NCI-H1930 (cell line): ENCODE measurements at regions not wholly inside any gene's neighbourhood (a gene's known extent, or its start where the extent isn't known, plus 50 kb on each side); places are given as distances from the start of the nearest gene placed in this dataset.
"Not testable (repeated sequence)": the region's sequence is repeated elsewhere in the genome, so short reads cannot be mapped to it uniquely, and the experiment has no call there.

Source experiments
- DNase-seq, 2 experiments: peaks; one replicate each; lab custom pipeline; 2025; lab: John Stamatoyannopoulos, UW

DNA sequence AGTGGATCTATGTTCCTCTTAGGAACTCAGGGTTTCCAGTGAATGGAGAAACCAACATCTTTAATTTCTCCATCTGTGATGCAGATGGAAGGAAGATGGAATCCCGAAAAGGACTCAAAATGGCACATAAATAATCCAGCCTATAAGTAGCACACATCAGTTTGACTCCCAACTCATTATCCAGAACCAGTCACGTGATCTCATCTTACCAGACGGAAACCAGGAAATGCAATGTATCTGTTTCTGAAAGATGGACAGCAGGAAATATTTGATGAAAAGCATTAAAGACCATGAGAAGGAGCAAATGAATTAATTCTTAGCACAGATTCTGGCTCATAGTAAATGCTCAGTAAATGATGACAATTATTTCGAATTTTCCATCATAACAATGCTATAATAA is 443.1 kb upstream of the FMR1 start:
- no peak for DNase-seq

DNA sequence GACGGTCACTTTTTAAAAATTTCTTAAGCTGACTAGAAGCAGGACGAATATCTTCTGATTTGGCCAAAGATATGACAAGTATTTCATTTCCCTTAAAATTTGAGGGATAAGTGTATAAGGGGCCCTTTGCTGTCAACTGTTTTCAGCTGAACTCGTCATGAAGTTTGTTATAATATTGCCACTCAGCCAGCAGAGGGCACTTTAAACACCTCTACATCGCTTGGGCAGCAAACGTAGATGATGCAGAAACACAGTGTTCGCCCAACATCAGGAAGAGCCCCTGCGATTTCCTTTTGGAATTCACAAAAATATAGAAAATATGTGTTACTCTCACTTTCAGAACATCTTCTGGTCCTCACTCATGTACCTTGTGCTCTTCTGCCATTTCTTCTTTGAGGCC is 435.7 kb upstream of the FMR1 start:
- DNase-seq, result peak; percentile 28 to 63

DNA sequence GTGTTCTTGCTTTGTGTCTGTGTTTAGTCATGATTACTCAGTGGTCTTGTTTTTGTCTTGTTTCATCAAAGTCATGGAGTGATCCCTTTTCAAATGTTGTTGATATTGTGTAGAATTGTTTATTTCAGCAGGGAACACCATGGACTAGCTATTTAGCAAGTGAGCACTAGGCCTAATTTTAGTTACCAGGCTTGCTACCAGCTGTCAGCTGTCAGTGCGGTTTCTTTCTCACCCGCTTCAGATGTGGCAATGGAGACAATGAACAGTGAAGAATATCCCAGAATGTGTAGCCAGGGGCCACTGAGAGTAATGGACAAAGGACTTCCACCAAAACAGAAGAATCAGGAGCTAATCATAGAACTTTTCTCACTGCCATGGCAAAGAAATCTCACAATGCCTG is 432.8 kb upstream of the FMR1 start:
- DNase-seq, result no peak

DNA sequence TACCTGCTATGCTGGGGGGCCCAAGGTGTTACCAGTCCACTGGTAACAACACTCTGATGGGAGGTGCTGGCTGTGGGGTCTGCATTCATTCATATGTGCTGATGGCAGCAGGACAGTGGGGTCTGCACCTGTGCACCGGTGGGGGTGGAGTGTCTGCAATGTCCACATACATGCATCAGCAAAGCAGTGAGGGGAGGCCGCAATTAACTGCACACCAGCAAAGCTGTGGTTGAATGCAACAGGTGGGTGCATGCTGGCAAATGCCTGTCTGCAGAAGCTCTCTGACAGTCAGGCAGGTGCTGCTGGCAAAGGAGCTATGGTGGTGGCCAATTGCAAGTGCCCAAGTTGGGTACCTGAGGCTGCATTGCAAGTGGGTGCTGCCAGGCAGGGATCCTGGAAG is 426.5 kb upstream of the FMR1 start:
- DNase-seq, result no peak

DNA sequence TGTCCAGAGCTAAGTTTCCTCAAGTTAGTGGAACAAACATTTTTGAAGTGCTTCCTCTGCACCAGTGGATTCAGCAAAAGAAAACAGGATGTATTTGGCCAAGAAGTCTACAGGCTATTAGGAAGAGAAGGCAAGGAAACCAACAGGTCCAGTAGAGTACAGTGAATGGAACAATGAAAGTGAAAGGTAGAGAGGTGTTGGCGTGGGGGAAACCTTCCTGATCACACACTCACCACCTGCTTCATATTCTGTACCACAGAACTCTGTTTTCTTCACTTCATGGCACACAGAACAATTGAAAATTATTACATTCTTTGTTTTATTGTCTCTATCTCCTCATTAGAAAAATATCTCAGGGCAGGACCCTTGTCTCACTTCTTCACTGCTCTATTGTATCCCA is 417.4 kb upstream of the FMR1 start:
- DNase-seq, result no peak

DNA sequence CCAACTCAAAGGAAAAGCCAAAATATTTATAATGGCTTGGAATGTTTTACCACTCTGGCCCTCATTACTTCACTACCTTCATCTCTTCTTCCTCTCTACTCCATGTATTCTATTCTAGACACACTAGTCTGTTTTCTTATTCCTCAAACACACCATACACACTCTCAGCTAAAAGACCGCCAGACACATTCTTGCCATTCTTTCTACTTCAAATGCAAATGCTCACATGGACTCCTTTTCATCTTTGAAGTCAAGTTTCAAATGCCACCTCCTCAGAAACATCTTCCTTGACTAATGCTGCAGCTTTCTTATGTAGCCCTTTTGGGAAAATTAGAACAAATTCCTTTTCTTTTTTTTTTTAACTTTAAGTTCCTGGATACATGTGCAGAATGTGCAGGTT is 412.9 kb upstream of the FMR1 start:
- no peak for DNase-seq

DNA sequence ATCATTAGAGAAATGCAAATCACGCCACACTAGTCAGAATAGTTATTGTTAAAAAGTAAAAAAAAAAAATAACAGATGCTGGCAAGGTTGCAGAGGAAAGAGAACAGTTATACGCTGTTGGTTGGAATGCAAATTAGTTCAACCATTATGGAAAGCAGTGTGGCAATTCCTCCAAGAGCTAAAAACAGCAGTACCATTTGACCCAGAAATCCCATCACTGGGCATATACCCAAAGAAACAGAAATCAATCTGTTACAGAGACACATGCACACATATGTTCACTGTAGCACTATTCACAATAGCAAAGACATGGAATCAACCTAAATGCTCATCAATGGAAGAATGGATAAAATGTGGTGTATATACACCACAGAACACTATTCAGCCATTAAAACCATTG is 388.7 kb upstream of the FMR1 start:
- DNase-seq, result no peak

DNA sequence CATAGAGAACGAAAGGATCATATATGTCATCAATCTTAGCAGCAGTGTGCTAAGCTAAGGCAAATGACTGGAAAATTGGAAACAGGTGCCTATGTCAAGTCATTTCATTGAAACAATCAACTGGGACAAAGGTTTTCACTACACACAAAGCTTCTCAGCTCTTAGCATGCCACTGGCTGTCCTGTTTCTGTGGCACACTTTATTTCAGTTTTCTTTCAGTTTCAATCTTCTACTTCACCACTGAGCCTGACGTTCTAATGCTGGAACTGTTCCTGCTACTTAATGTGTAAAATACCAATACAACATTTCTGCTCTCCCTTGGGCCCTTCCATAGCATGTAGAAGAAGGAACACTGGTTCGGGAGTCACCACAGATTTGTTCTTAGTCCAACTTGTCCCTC is 378.3 kb upstream of the FMR1 start:
- no peak for DNase-seq

DNA sequence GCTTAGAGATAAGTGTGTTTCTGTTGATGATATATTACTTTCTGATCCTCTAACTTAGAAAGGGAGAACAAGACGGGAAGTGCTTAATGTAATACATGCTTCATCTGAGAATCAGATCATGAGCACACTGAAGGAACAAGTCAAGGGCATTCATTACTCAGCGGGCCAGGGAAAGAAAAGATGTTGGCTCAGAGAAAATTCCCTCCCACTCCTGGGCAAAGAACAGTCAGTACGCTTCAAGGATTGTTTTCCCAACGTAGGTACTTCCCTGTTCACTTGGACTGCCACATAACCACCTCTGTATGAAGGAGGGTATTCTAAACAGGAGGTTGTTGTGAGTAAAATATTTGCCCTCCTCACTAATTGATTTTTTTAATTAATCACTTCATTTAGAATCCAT is 374.5 kb upstream of the FMR1 start:
- no peak for DNase-seq

DNA sequence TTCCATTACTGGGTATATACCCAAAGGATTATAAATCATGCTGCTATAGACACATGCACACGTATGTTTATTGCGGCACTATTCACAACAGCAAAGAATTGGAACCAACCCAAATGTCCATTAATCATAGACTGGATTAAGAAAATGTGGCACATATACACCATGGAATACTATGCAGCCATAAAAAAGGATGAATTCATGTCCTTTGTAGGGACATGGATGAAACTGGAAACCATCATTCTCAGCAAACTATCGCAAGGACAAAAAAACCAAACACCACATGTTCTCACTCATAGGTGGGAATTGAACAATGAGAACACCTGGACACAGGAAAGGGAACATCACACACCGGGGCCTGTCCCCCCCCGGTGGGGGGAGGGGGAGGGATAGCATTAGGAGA is 363.7 kb upstream of the FMR1 start:
- not testable (repeated sequence) for DNase-seq

DNA sequence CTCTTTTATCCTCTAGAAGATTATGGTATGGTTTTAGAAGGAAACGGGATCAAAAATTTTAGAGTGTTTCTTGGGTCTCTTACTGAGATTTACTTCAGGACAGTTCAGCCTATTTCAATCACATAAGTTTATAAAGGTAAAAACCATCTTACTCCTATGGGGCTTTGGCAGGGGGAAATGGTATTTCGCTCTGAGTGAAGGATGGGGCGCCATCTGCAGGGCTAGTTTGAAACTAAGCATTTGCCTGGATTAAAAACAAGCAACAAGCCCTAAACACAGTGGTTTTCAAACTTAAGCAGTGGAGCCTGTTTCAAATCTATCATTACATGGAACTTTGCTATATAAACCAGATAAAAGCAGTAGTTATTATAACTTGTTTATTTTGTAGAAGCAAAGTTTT is 361.5 kb upstream of the FMR1 start:
- DNase-seq, result peak; percentile 1 to 23

DNA sequence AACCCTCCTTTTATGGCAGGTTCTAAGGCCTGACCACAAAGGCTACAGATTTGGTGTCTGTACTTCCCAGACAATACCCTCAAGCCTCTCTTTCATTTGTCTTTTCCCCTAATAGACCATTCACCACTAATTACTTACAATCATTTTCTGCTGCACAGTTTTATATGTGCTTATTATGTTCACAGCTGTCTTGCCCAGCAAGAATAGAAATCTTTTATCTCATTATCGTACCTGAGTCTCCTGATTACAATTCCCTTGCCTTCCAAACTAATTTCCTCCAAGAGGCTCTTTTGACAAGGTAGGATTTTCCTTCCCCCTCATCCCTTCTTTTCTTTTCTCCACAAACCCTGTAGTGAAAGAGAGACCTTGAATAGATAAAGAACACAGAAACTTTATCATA is 352.5 kb upstream of the FMR1 start:
- DNase-seq, result no peak

DNA sequence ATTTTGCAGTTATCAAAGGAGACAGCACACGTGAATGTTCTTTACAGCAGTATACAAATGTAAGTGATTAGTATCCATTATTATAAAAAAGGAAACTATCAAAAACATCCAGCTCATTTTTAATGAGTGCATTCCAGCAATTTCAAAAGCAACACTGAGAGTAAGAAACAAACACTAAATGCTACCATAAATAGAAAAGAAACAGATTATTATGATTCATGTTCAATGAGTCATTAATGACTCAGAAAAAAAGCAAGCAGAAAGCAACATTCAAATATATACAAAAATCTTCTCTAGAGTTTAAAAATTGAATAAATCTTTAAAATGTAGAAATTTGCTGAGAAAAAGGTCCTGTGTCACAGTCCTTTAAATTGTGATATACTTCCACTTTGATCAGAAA is 346.5 kb upstream of the FMR1 start:
- DNase-seq, result no peak

DNA sequence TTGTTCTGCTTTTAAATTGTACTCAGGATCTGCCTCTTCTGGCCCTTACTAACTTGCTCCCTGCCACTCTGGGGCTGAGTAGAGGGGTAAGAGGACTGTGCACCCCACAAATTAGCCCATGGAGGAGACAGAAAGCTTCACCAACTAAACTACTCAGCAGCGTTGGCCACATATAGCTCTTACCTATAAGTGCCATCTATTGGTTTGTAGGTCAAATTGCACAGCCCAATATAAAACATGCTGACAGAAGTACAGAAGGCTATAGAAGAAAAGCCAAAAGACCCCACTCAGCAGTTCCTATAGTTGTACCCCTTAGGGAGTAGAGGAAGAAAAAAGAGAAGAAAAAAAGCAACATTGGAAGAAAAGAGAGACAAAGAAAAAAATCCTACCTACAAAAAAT is 341.2 kb upstream of the FMR1 start:
- DNase-seq, result no peak

DNA sequence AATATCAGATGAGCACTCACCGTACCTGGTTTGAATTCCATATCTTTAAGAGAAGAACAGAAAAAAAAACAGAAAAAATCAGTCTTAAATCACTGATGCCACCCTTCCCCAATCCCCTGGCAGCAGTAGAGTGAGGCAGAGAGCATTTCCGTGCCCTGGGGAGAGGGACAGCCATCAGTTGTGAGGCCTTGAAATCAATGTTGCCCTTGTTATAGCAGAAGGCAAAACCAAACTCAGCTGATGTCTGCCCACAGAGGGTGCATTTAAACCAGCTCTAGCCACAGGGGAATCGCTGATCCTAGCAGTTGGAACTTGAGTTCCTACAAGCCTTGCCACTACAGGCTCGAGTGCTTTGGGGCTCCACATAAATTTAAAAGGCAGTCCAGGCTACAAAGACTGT is 338.5 kb upstream of the FMR1 start:
- DNase-seq, result no peak

DNA sequence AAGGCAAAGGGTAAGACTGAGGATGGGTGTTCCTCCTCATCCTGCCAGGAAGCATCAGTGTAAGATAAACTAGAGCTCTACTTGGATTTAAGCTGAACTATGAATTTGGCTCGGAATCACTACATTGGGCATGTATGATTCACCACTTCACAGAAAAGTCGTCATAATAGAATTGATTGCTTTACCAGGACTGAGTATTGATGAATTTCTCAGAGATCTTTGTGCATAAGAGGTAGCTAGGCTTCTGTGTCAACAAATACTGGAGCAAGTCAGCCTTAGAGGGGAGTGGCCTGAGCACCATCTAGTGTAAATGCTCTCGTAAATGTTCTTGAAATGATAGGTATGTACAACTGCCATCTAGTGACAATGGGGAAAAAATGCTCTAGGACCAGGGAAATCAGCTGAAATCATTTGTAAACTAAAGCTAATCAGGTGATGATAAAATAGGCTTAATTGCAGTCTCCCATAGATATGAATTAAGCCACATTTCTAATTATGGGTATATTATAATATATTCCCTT is 309.5 kb upstream of the FMR1 start:
- no peak for DNase-seq

DNA sequence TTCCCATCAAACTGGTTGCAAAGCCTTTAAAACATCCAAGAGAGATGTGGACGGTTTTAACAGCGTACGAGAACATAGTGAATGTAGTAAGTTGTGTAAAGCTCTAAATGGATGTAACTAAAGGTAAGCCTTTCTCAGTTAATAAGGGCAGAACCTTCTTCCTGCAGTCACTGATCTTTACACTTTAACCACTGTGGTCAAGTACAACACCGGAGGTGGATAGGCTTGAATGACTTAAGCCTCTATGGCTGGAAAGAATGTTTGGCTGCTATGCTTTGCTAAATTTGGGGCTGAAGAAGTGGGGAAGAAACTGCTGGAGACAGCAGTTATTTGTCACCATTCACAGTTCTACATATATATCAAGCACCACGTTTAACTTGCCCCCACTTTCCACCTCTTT is 285.1 kb upstream of the FMR1 start:
- DNase-seq, result no peak

DNA sequence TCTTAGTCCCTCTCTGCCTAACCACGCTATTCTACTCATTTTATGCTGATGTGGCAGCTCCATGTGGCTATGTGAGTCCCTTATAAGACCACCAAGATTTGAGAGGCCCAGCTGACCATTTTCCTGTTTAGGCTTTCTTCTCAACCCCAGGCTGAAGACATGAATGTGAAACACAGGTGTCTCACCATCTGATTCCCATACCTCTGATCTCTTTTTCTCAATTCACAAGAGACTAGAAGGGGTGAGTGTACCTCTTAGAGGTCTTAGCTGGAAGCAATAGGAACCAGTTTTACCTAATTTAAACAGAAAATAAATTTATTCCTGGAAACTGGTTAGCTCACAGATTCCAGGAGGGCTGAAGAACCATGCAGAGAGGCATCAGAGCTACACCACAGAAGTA is 276.5 kb upstream of the FMR1 start:
- DNase-seq, result no peak

DNA sequence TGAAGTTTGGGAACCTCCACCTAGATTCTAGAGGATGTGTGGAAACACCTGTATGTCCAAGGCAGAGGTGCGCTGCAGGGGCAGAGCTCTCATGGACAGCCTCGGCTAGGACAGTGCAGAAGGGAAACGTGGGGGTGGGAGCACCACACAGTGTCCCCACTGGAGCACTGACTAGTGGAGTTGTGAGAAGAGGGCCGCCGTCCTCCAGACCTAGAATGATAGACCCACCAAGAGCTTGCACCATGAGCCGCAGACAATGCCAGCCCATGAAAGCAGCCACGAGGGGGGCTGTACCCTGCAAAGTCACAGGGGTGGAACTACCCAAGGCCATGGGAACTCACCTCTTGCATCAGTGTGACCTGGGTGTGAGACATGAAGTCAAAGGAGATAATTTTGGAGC is 274.5 kb upstream of the FMR1 start:
- DNase-seq, result no peak

DNA sequence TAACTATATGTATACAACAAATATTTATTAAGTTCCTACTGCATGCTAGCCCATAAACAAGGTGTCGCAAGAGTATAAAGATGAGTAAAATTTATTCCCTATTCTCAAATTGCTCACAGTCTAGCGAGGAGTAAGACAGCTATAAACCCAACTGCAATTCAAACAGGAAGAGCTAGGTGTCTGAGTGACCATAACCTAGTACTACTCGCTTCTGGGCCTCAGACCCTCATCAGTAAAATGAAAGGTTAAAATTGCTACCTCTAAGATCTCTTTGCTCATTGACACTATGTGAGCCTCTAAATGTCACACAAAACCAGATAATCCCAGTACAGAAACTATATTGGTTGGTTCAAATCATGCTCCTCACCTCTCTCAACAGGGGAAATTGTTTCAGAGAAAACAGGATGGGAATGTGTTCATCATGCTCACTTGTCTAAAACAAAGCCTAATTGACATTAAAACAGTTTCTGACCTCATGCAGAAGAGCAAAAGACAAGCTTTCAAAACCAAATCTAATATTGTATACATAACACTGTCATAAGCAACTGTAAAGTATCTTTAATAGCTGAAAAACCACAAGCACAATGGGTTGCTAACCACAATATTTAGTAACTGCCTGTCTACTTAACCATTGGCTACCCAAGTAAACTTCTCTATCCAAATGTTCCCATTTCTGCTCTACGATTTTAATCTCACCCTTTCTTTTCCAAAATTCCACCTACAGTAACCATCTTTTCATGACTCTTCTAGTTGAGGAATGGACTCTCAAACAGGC is 264.6 kb upstream of the FMR1 start:
- DNase-seq, result no peak

DNA sequence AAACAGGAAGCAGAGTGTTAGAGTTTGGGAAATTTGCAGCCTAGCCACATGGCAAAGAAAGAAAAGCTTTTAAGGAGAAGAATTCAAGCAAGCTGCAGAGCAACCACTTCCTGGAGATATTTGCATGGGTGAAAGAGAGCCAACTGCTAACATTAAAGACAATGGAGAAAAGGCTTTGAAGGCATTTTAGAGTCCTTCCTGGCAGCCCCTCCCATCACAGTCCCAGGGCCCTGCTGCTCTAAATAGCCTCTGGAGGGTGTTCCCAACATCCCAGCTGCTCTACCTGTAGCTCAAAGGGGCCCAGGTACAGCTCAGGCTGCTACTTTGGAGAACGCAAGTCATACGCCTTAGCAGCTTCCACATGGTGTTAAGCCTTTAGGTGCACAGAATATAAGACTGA is 235.9 kb upstream of the FMR1 start:
- DNase-seq, result no peak

DNA sequence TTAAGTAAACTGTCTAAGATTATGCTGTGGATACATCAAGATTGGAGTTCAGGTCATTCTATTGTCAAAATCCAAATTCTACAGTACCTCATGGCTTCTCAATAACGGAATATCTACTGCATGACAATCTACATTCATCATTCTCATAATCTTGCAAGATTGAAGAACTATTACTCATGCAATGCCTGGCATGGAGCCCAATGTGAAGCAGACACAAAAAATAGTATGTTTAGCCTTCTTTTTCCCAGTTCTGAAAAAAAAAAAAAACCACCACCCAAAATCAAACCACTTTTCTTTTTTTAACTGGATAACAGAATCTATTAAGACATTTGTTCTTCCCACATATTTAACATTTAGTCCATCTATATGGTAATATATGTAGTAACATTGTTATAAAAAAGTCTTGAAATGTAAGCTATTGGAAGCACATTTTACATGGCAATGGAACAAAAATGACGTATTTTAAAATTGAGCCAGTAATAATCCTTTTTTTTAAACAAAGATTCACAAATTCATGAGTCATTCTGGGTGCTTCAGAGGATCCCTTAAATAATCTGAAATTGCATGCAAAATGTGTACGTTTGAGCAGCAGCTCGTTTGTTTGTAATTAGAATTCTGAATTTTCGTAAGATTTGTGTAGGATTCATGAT is 232.2 kb upstream of the FMR1 start:
- no peak for DNase-seq

DNA sequence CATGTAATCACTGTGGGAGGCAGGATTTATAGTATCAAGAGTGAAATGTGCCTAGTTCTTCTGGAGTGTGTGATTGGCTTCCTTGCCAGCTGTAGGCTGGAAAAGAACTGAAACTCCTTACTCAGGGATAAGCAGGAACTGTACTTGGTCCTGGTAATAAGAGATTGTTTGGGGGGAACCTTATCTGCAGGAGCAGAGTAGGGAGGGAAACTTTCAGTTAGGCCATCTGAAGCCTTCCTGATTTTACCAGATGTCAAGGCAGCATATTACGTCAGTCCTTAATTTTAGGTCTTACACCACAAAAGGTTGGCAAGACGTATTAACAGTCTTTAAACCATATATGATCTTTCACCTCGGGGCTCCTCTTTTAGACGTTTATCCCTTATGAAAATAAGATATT is 231.5 kb upstream of the FMR1 start:
- no peak for DNase-seq

DNA sequence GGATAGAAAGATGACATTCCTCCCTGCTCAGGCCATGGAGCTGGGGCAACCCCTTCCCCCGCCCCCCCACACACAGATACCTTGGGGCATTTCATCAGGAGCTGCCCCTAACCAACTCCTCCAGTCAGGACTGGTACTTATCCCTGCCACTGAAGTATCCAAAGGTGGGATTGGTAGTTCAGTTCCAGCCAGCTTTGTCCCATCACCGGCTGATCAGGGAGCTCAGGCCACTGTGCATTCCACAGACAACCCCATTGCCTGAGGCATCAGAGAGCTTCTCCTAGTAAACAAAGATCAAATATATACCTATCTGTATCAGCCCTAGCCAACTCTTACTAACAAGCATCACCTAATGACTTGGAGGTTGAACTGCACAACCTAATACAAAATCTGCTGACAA is 218.2 kb upstream of the FMR1 start:
- no peak for DNase-seq
